ENCODE measurements at regions not wholly inside any gene's neighbourhood (a gene's known extent, or its start where the extent isn't known, plus 50 kb on each side); places are given as distances from the start of the nearest gene placed in this dataset.

DNA sequence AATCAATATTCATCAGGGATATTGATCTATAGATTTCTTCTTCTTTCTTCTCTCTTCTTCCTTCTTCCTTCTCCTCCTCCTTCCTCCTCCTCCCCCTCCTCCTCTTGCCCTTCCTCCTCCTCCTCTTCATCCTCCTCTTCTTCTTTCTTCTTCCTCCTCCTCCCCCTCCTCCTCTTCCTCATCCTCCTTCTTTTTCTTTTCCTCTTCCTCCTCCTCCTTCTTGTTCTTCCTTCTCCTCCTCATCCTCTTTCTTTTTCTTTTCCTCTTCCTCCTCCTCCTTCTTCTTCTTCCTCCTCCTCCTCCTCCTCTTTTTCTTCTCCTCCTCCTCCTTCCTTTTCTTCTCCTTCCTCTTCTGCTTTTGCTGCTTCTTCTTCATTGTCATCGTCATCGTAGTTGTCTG is 52.4 kb upstream of the SERINC1 start:
- no peak for DNase-seq (ENCODE audit: low read depth in 1 of 2, low spot score in 1 of 2)

DNA sequence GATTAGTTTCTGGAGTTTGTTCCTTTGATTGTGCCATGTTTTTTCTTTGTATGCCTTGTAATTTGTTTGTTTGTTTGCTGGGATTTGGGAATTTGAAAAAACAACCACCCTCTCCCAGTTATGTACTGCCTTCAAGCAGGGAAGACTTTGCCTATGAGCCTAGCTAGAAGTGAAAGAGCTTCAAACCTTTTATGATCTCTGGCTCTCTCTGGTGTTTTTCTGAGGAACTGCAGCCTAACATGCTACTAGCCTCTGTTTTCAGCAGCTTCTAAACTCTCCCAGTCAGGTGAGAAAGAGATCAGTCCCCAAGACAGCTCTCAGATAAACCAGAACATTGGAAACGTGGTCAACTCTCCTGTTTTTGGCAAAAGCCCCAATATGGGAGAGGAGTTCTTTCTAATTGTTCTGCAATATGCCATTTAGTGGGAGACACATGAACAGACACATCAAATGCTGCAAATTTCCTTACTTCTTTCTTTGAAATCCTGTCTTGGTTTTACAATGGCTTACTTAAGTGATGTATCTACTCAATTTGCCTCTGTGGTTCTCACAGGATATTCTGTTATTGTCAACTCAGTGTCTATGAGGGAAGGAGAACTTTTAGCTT is 58.9 kb upstream of the SERINC1 start:
- DNase-seq (ENCODE audit: low read depth in 1 of 2, low spot score in 1 of 2): peak; percentile 11 to 56

DNA sequence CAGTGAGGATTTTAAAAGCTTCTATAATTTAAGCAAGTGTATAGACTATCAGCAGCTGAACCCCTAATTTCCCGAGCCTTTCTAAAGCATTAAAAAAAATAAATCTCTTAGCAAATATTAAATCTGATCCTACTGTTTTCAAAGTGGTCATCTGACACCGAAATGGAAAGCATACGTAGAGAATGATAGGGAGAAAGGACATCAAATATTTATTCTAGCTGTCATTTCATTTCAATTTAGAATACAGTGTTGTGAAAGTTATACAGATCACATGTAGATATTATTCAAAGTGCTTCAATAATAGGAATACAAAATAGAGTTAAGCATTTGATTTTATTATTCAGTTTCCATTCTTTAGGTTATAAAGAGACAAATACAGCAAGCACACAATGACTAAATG is 61.9 kb upstream of the PKIB start:
- no peak for DNase-seq (ENCODE audit: low read depth in 1 of 2, low spot score in 1 of 2)

DNA sequence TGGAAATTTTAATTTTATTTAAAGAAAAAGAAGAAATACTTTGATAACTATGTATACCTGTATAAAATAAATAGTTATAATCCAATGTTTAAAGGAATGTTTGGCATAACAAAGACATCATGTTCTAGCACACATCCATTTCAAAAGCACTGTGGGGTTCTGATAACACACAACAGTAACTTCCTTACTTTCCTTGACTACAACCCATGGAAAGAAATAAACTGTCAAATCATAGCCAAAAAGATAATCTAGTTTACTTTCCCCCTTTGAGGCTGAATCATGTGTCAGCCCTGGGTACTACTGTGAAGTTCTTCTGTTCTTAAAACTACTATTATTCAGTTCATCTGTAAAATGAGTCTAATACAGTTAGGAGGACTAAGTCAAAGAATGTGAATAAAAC is 61.4 kb upstream of the PKIB start:
- DNase-seq (ENCODE audit: low read depth in 1 of 2, low spot score in 1 of 2): no peak

DNA sequence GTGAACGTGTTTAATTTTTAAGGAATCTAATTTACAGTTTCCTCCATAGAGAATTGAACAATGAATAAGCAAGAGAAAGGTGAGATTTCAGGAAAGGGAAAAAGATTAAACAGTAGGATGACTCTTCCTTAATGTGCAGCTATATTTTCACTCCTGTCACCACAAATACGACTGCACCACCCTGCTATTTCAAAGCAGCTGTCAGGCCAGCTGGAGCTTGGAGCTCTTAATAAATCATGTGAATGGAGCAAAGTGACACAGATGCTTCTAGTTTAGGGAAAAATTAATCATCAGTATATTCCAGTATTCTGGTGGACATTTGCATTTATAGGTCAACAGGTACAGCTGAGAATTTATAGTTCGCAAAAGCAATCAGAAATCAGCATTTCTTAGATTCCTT is 56.5 kb upstream of the PKIB start:
- DNase-seq (ENCODE audit: low read depth in 1 of 2, low spot score in 1 of 2): no peak

DNA sequence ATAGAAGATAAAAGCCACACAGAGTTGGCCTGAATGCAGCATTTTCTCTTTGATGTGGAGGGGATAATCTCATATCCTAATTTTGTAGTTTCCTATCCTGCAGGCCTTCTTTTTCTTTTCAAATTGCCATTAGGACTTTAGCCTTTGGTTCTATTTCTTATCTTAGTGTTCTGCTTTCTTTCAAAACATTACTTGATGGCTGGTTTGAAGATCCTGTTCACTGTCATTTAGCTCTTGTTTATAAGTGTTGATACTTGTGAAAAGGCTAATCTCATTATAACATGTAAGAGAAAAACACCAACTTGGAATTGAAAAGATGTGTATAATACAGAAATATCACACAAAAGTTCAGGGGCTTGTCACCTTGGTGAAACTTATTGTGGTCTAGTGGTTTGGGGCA is 54.6 kb upstream of the PKIB start:
- no peak for DNase-seq (ENCODE audit: low read depth in 1 of 2, low spot score in 1 of 2)

DNA sequence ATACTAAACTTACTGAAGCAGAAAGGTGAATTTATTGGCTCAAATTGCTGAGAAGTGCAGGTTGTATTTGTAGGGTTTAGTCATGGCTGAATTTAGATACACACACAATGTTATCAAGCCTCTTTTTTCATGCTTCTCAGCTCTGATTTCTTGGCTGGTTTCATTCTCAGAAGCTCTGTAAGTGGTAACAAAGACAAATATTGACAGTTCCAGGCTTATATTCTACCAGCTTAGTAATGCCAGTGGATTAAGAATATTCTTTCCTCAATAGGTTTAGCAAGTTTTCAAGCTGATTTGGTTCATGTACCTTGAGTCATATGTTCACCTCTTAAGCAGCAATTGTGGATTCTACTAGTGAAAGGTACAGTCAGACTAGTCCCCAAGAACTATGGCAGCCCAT is 52.1 kb upstream of the PKIB start:
- DNase-seq (ENCODE audit: low read depth in 1 of 2, low spot score in 1 of 2): no peak

All from activated CD4-positive, alpha-beta T cell treated with anti-CD3 and anti-CD28 coated beads, Interleukin-2, amount 50 U/mL, for 24 hours (primary cell).